ENCODE measurements at regions not wholly inside any gene's neighbourhood (a gene's known extent, or its start where the extent isn't known, plus 50 kb on each side); places are given as distances from the start of the nearest gene placed in this dataset.

- no peaks in the 10 kb centered on the region for H3K27me3 ChIP-seq
- no peaks in the 10 kb centered on the region for H3K9me3 ChIP-seq
- no peak overlapping the region for H3K27ac ChIP-seq
- no peak for DNase-seq (ENCODE audit: low spot score)
- H3K4me3 ChIP-seq, result no peak overlapping the region
- no peak for TF ChIP-seq CTCF (IDR thresholded peaks at IDR 0.05)
- no peaks in the 10 kb centered on the region for H3K36me3 ChIP-seq
- no peaks in the 10 kb centered on the region for H3K4me1 ChIP-seq
Observed at GRCh38 chr7:68748934-68749900, 849.1 kb upstream of the AUTS2 start.

- no peak for TF ChIP-seq CTCF (IDR thresholded peaks at IDR 0.05)
- DNase-seq (ENCODE audit: low spot score), result no peak
- no peaks in the 10 kb centered on the region for H3K4me1 ChIP-seq
- H3K27ac ChIP-seq, result no peak overlapping the region
- H3K9me3 ChIP-seq, result no peaks in the 10 kb centered on the region
- no peaks in the 10 kb centered on the region for H3K27me3 ChIP-seq
- no peak overlapping the region for H3K4me3 ChIP-seq
- H3K36me3 ChIP-seq, result no peaks in the 10 kb centered on the region
Observed at GRCh38 chr7:68752485-68753178, 845.6 kb upstream of the AUTS2 start.

GRCh38 chr7:68754414-68754813 is 843.9 kb upstream of the AUTS2 start:
- H3K27me3 ChIP-seq, result no peaks in the 10 kb centered on the region

GRCh38 chr7:68756986-68757495 is 841.2 kb upstream of the AUTS2 start:
- no peak for DNase-seq (ENCODE audit: low spot score)
- Histone ChIP-seq H3K27ac (no peak overlapping the region), H3K36me3 (no peaks in the 10 kb centered on the region), H3K27me3 (no peaks in the 10 kb centered on the region), H3K9me3 (peaks cover 0 to 2% of the 10 kb centered on the region in 2 donors), H3K4me1 (no peaks in the 10 kb centered on the region), H3K4me3 (no peak overlapping the region)
- no peak for TF ChIP-seq CTCF (IDR thresholded peaks at IDR 0.05)

More at GRCh38 chr7:68754414-68754813, 843.9 kb upstream of the AUTS2 start:
- no peak overlapping the region for H3K4me3 ChIP-seq
- no peaks in the 10 kb centered on the region for H3K36me3 ChIP-seq
- TF ChIP-seq CTCF (IDR thresholded peaks at IDR 0.05), result no peak
- DNase-seq (ENCODE audit: low spot score), result no peak
- no peak overlapping the region for H3K27ac ChIP-seq
- H3K4me1 ChIP-seq, result no peaks in the 10 kb centered on the region
- H3K9me3 ChIP-seq, result no peaks in the 10 kb centered on the region

- H3K4me1 ChIP-seq, result no peaks in the 10 kb centered on the region
- H3K27me3 ChIP-seq, result no peaks in the 10 kb centered on the region
- H3K9me3 ChIP-seq, result peaks cover 0 to 19% of the 10 kb centered on the region in 2 donors
- no peaks in the 10 kb centered on the region for H3K36me3 ChIP-seq
- DNase-seq (ENCODE audit: low spot score), result no peak
- H3K4me3 ChIP-seq, result no peak overlapping the region
- no peak for TF ChIP-seq CTCF (IDR thresholded peaks at IDR 0.05)
- H3K27ac ChIP-seq, result no peak overlapping the region
Observed at GRCh38 chr7:68760556-68760955, 837.7 kb upstream of the AUTS2 start.
